Occipital lobe (tissue), 1 donor: ENCODE measurements at regions not wholly inside any gene's neighbourhood (a gene's known extent, or its start where the extent isn't known, plus 50 kb on each side); places are given as distances from the start of the nearest gene placed in this dataset.

ENCODE experiments used
- DNase-seq: peaks from one replicate; lab custom pipeline; 2025; lab: John Stamatoyannopoulos, UW

GRCh38 chr6:164322533-164322932 is 908.0 kb downstream of the QKI start:
- DNase-seq: no peak

GRCh38 chr6:164321297-164321696 is 906.8 kb downstream of the QKI start:
- no peak for DNase-seq

GRCh38 chr6:164315376-164315775 is 900.9 kb downstream of the QKI start:
- DNase-seq: no peak

GRCh38 chr6:164308339-164308738 is 893.8 kb downstream of the QKI start:
- no peak for DNase-seq

- no peak for DNase-seq
These were observed 888.8 kb downstream of the QKI start for GRCh38 chr6:164303102-164303964.

- no peak for DNase-seq
These were observed 881.9 kb downstream of the QKI start for GRCh38 chr6:164296411-164296810.

GRCh38 chr6:164294047-164294784 is 879.7 kb downstream of the QKI start:
- no peak for DNase-seq

GRCh38 chr6:164291224-164291623 is 876.7 kb downstream of the QKI start:
- no peak for DNase-seq

- no peak for DNase-seq
These were observed 875.6 kb downstream of the QKI start for GRCh38 chr6:164290101-164290500.

GRCh38 chr6:164286011-164286410 is 871.5 kb downstream of the QKI start:
- DNase-seq: no peak

GRCh38 chr6:164283574-164283973 is 869.1 kb downstream of the QKI start:
- DNase-seq: no peak

- DNase-seq: no peak
These were observed 861.7 kb downstream of the QKI start for GRCh38 chr6:164276211-164276610.

- DNase-seq: no peak
These were observed 861.3 kb downstream of the QKI start for GRCh38 chr6:164275773-164276172.

- DNase-seq: no peak
These were observed 860.0 kb downstream of the QKI start for GRCh38 chr6:164274493-164274892.

- no peak for DNase-seq
These were observed 859.0 kb downstream of the QKI start for GRCh38 chr6:164273491-164273890.

- no peak for DNase-seq
These were observed 852.3 kb downstream of the QKI start for GRCh38 chr6:164266851-164267250.

- no peak for DNase-seq
These were observed 847.8 kb downstream of the QKI start for GRCh38 chr6:164262348-164262747.

- no peak for DNase-seq
These were observed 843.9 kb downstream of the QKI start for GRCh38 chr6:164258421-164258820.

- DNase-seq: no peak
These were observed 838.4 kb downstream of the QKI start for GRCh38 chr6:164252948-164253347.

GRCh38 chr6:164252291-164252690 is 837.8 kb downstream of the QKI start:
- no peak for DNase-seq

GRCh38 chr6:164247106-164247505 is 832.6 kb downstream of the QKI start:
- peak; percentile 35 for DNase-seq

GRCh38 chr6:164246082-164246481 is 831.6 kb downstream of the QKI start:
- DNase-seq: no peak

GRCh38 chr6:164243949-164244348 is 829.4 kb downstream of the QKI start:
- DNase-seq: no peak
